EL (cell line): ENCODE measurements at regions not wholly inside any gene's neighbourhood (a gene's known extent, or its start where the extent isn't known, plus 50 kb on each side); places are given as distances from the start of the nearest gene placed in this dataset.

ENCODE experiments used
- DNase-seq: peaks from one replicate; pipeline ENCODE4 v3.0.0-alpha.2; 2016

DNA sequence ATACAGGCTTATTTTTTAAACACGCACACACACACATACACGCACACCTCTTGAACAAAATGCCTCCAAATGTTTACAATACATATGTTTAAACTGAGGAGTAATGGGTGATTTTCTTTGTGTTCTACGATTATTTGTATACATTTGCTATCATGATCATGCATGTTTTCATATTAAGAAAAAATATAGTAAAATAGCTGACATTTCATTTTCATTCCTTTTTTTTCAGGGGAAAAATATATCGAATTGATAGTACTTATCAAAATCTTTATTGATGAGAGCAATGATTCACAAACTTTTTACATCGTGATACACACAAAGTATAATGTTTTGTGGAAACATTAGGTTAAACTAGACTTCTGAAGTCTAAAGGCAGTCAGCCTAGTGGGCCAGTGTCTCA is 618.9 kb downstream of the TECRL start:
- no peak for DNase-seq

DNA sequence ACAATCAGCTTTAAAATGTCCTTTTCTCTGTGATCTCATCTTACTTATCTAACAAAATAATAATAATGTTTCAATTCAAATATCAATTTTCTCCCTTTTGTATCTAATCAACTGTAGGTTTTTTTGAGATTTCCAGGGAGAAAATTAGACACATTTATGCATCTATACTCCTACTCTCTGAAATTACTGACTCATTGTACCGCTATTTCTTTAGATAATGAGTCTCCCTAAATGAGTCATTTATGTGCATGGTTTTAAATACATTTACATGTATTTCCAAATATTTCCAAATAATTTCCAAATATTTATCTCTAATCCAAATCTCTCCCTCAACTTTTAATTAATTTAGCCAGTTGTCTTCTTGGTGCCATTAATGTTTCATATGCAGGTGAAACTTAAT is 621.0 kb downstream of the TECRL start:
- DNase-seq: no peak

DNA sequence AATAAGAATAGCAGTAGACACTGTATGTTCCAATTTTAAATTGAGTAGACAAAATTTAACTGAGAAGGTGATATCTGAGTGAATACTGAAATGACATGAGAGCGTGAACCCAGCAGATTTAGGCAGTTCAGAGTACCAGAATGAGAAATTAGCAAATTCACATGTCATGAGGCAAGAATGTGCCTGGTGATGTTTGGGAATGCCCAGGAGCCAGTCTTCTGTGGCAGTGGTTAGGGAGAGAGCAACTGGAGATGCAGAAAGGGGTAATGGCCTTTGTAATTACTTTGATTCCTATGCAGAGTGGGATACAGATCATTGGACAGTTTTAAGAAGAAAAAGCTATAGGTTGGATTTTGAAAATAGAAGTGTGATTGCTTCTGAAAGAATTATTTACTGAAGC is 621.9 kb downstream of the TECRL start:
- no peak for DNase-seq

DNA sequence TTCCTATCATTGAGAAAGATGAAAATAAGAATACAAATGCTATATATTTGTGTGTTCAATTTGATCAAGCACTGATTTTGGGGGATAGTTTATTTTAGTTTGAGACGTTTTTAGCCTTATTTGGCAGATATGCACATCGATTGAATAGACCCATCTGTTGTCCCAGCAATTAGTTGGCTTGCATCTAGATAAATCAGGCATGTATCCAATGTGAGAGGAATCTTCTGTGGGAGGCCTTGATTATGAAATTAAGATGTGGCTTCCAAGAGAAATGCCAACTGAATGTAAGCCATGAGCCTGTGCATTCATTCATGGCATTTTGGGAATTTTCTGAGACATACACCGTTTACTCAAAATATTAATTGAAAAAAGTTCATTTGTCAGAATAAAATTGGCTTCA is 623.1 kb downstream of the TECRL start:
- no peak for DNase-seq

DNA sequence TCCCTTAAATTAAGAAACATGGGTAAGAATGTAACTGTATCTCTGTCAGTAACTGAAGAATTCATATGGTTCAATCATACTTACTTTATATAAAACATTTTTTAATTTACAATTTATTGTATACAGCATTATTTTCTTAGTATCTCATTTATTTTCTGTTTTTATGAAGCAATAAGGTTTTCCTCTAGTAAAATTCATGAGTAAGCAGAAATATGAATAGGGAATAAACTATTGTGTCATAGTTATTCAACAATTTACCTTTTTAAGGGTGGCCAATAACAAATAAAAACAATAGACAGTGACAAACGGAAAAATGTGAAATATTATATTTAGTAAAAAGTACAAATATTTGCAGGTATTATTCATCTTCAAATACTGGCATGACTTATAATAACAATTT is 624.4 kb downstream of the TECRL start:
- DNase-seq: no peak

DNA sequence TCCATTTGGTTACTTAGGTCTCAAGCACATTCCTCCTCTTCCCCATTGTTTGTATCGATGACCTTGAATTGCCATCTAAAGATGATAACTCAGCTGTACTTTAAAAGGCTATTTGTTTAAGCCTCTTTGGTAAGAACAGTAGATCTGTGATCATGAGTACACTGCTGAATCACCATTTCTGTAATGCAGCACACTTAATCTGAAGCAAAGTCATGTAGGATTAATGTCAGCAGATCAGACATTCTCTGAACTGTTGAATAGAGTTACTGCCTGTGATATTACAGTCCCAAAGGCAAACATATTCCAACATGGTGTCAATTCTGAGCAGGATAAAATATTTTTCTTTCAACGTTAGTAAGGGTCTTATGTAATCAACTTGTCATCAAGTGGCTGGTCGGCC is 631.6 kb downstream of the TECRL start:
- no peak for DNase-seq

GRCh38 chr4:63764400-63764799 is 644.9 kb downstream of the TECRL start:
- DNase-seq: no peak

GRCh38 chr4:63757929-63758328 is 651.3 kb downstream of the TECRL start:
- no peak for DNase-seq

DNA sequence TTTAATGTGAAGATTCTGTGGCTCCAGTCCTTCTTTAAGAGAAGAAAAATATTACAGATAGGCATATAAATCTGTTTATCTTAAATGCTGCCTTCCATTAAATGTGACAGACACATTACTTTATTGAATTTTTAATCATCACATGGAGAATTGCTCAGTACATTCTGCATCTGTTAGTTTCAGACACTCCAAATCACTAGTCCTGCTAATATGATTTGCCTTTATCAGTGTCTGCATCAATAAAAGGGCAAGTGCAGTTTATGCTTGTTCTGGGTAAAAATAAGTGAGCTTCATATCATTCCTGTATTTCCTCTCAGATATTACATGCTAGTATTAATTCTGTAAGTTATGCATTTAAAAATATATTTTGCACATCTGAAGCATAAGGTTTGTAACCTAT is 666.4 kb downstream of the TECRL start:
- DNase-seq: no peak

DNA sequence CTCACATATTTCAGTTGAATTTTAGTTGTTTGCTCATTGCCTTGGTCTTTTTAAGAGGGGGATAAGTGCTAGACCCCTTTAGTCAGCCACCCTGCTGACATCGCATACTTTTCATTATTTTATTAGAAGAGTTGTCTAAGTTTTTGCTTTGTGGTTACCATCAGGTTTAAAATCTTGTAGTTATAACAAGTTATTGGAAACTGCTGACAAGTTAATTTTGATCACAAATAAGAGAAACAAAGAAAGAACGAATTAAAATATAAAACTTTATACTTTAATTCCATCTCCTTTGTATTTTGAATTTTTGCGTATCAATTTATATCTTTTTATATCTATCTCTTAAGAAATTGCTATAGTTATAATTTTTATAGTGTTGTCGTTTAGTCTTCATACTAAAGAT is 679.7 kb downstream of the TECRL start:
- DNase-seq: no peak

- DNase-seq: no peak
These were observed 680.6 kb downstream of the TECRL start for GRCh38 chr4:63728480-63729177.

GRCh38 chr4:63717384-63717783 is 691.9 kb downstream of the TECRL start:
- DNase-seq: no peak

DNA sequence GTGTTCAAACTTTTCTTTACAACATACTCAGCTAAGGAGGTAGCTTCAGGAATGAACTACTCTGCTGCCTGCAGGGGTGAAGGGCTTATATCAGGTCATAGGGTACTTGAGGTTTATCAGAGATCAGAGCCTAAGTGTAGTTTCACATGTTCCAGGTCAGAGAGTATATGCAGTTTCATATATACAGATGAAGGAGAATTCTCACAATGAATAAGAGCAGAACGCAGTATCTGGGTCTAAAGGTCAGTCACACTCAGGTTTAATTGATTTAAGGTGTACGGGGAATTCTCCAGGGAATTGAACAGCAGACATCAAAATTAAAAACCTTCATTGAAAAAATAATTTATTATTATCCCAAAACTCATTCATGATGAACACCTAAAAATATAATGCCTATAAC is 700.6 kb downstream of the TECRL start:
- DNase-seq: no peak

DNA sequence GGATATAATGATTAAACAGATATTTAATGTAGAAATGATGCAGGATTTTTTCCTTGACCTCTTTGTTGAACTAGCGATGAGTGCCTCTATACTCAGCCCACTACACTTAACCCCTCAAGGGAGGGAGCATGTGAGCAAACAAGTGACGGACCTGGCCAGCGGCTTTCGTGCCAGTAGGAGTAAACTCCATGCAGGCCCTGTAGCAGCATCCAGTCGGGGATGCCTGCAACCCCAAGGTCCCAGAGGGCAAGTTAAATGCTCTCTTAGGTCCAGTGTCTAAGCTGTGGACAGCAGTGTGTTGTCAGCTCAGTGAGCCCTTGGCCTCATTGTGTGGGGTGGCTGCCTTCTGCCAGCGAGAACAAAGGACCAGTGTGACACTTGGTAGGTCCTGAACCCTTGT is 708.7 kb downstream of the TECRL start:
- DNase-seq: no peak

- DNase-seq: no peak
These were observed 715.9 kb downstream of the TECRL start for GRCh38 chr4:63693321-63693720.

- no peak for DNase-seq
These were observed 730.8 kb downstream of the TECRL start for GRCh38 chr4:63678358-63678931.

- DNase-seq: no peak
These were observed 738.5 kb downstream of the TECRL start for GRCh38 chr4:63670735-63671134.

- no peak for DNase-seq
These were observed 745.4 kb downstream of the TECRL start for GRCh38 chr4:63663870-63664269.

GRCh38 chr4:63644396-63644795 is 764.9 kb downstream of the TECRL start:
- no peak for DNase-seq

DNA sequence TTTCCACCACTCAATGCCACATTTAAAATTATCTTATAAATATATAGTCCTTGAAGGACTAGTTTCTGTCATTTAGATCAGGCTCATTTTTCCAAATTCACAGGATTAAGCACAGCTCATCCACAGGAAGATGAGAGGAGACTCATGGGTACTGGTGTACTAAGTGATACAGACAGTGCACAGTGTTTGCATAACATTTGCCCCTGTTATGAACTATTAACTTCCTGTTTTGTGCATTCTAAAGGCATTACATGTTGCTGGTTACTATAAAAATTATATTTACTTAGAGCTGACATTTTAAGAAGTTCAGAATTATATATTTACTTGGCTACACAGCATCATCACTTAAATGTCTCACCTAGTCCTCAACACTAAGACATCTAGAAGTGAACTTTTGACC is 772.0 kb downstream of the TECRL start:
- DNase-seq: no peak

DNA sequence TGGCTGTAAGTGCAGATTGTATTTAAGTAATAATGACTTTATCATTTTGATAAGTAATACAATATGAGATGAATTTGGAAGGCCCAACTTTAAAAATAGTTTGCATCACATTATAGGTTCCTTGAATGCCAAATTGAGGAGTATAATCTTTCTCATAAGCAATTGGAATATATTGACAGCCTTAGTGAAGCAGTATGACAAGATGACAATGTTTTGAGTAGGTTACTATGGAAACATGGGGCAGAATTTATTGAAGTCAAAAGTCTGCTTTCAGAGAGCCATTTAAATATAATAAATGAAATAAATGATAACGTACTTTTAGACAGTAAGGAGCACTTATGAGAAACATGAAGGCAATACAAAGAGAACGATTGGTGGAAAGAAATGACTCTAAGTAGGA is 776.4 kb downstream of the TECRL start:
- DNase-seq: no peak

- no peak for DNase-seq
These were observed 789.0 kb downstream of the TECRL start for GRCh38 chr4:63620271-63620670.

DNA sequence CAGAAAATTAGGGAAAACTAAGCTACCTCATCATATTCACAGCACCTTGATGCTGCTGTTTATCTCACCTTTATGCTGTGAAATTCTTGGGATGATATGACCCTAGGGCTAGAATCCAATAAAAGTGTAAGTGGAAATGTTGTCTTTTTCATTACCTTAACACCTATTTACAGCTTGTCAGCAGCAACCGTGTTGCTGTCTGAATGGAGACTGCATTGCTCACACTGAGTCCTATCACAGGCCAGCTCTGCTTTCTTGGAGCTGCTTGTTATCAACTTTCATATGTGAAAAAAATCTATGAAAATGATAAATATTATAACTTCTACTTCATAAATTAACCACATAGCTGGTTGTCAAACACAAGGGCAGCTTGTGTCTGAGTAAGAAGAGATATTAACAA is 789.5 kb downstream of the TECRL start:
- no peak for DNase-seq

- no peak for DNase-seq
These were observed 790.1 kb downstream of the TECRL start for GRCh38 chr4:63618883-63619718.
